Natural killer cell (primary cell): ENCODE measurements at regions not wholly inside any gene's neighbourhood (a gene's known extent, or its start where the extent isn't known, plus 50 kb on each side); places are given as distances from the start of the nearest gene placed in this dataset.
"Not testable (repeated sequence)": the region's sequence is repeated elsewhere in the genome, so short reads cannot be mapped to it uniquely, and the experiment has no call there.

ENCODE experiments used
- ATAC-seq, 3 donors: fragments of 150-1000 bp in 2 of 3; fragments of 200-7000 bp in 1 of 3; cut with Tn5 transposase; 1 replicate in 1 of 3; 2 replicates in 2 of 3; pipeline ENCODE4 v1.10.0; 2021; ENCODE audit warnings: mild to moderate bottlenecking in 2 of 3, moderate library complexity in 2 of 3
- DNase-seq, 2 donors: peaks; one replicate each; pipeline versions ENCODE4 v3.0.0 to v3.0.0-alpha.2; 2013 to 2021; ENCODE audit warnings: mixed read lengths in 1 of 2
- H3K27ac ChIP-seq: one replicate; pipeline ENCODE4 v1.5.1; 2013; ENCODE audit warnings: mild to moderate bottlenecking, low read length
- H3K27me3 ChIP-seq: one replicate; pipeline ENCODE4 v1.6.1; 2013; ENCODE audit warnings: low read length; ENCODE audit not compliant: control insufficient read depth, insufficient read depth
- H3K36me3 ChIP-seq: one replicate; pipeline ENCODE4 v1.6.1; 2013; ENCODE audit warnings: low read length; ENCODE audit not compliant: control insufficient read depth, insufficient read depth
- H3K4me1 ChIP-seq: one replicate; pipeline ENCODE4 v1.6.1; 2013; ENCODE audit warnings: low read length; ENCODE audit not compliant: control insufficient read depth, insufficient read depth
- H3K4me3 ChIP-seq: one replicate; pipeline ENCODE4 v1.5.1; 2013; ENCODE audit warnings: low read length
- H3K9me3 ChIP-seq: one replicate; pipeline ENCODE4 v1.6.1; 2013; ENCODE audit warnings: low read length; ENCODE audit not compliant: control insufficient read depth, insufficient read depth
- H3K27ac Mint-ChIP-seq, 2 donors: one replicate each; pipeline ENCODE4 v1.8.0; 2022; ENCODE audit warnings: mild to moderate bottlenecking in 2 of 2, mixed read lengths in 2 of 2, moderate library complexity in 1 of 2
- H3K27me3 Mint-ChIP-seq, 2 donors: one replicate each; pipeline ENCODE4 v1.8.0; 2022; ENCODE audit warnings: low read depth in 2 of 2, mixed read lengths in 2 of 2
- H3K36me3 Mint-ChIP-seq: one replicate; pipeline ENCODE4 v1.8.0; 2022; ENCODE audit warnings: mixed read lengths
- H3K4me1 Mint-ChIP-seq, 2 donors: one replicate each; pipeline ENCODE4 v1.8.0; 2022; ENCODE audit warnings: mixed read lengths in 2 of 2
- H3K4me3 Mint-ChIP-seq: one replicate; pipeline ENCODE4 v1.8.0; 2022; ENCODE audit warnings: mild to moderate bottlenecking, moderate library complexity, mixed read lengths
- H3K9me3 Mint-ChIP-seq, 2 donors: one replicate each; pipeline ENCODE4 v1.8.0; 2022; ENCODE audit warnings: mixed read lengths in 2 of 2
- CTCF ChIP-seq: fragments of 200-600 bp; IDR thresholded peaks from one replicate; pipeline ENCODE4 v1.8.0; 2022; ENCODE audit warnings: antibody characterized with exemption
- WGBS: methylation state at CpG from one replicate; pipeline ENCODE4 v1.1.7; 2013; ENCODE audit warnings: missing lambda C conversion rate; ENCODE audit not compliant: insufficient coverage; 5-methylcytosine and 5-hydroxymethylcytosine counted together
- intact Hi-C: fragments of 100-400 bp; cut with micrococcal nuclease; formaldehyde crosslinking; loops from one replicate; pipeline ENCODE4 v1.14.2; 2022

GRCh38 chr7:65265933-65266519 is 107.6 kb upstream of the ZNF92 start:
- no peak overlapping the region for H3K27ac Mint-ChIP-seq
- H3K36me3 ChIP-seq = no peaks in the 10 kb centered on the region
- no peaks in the 10 kb centered on the region for H3K9me3 Mint-ChIP-seq
- peaks cover 20 to 27% of the 10 kb centered on the region in 2 donors for H3K27me3 Mint-ChIP-seq
- TF ChIP-seq CTCF = no peak
- WGBS = 89% methylated on average over 7 of the region's 7 CpGs
- no peak overlapping the region for H3K4me3 ChIP-seq
- H3K27ac ChIP-seq = no peak overlapping the region
- peaks cover 0 to 11% of the 10 kb centered on the region in 2 donors for H3K4me1 Mint-ChIP-seq
- ATAC-seq = no peak
- peaks cover 17% of the 10 kb centered on the region for H3K27me3 ChIP-seq
- no peaks in the 10 kb centered on the region for H3K36me3 Mint-ChIP-seq
- no peak overlapping the region for H3K4me3 Mint-ChIP-seq
- intact Hi-C loops = no loop called here
- H3K9me3 ChIP-seq = no peaks in the 10 kb centered on the region
- peaks cover 11% of the 10 kb centered on the region for H3K4me1 ChIP-seq
- no peak for DNase-seq

GRCh38 chr7:65264258-65264657 is 109.4 kb upstream of the ZNF92 start:
- WGBS = 90% methylated on average over 5 of the region's 5 CpGs
- Histone ChIP-seq H3K36me3 (no peaks in the 10 kb centered on the region), H3K4me1 (peaks cover 3% of the 10 kb centered on the region), H3K9me3 (no peaks in the 10 kb centered on the region), H3K4me3 (no peak overlapping the region), H3K27me3 (peaks cover 5% of the 10 kb centered on the region), H3K27ac (no peak overlapping the region)
- H3K4me3 Mint-ChIP-seq = no peak overlapping the region
- no peaks in the 10 kb centered on the region for H3K9me3 Mint-ChIP-seq
- no peak for ATAC-seq
- peaks cover 0 to 5% of the 10 kb centered on the region in 2 donors for H3K4me1 Mint-ChIP-seq
- no peak for TF ChIP-seq CTCF
- no peak overlapping the region for H3K27ac Mint-ChIP-seq
- no peak for DNase-seq
- no peaks in the 10 kb centered on the region for H3K36me3 Mint-ChIP-seq
- peaks cover 10 to 14% of the 10 kb centered on the region in 2 donors for H3K27me3 Mint-ChIP-seq
- intact Hi-C loops = no loop called here

- ATAC-seq, H3K36me3 Mint-ChIP-seq, H3K4me1 Mint-ChIP-seq, H3K4me3 Mint-ChIP-seq, intact Hi-C loops, H3K36me3 ChIP-seq, H3K27me3 Mint-ChIP-seq, H3K9me3 ChIP-seq, H3K27ac Mint-ChIP-seq, H3K27me3 ChIP-seq, H3K27ac ChIP-seq, DNase-seq, H3K4me3 ChIP-seq, H3K4me1 ChIP-seq, H3K9me3 Mint-ChIP-seq: not testable (repeated sequence)
- WGBS = no CpG with 5 or more reads among the region's 6 CpGs
Measured at GRCh38 chr7:65260673-65261072, 113.0 kb upstream of the ZNF92 start.

GRCh38 chr7:65259864-65260525 is 113.7 kb upstream of the ZNF92 start:
- H3K36me3 ChIP-seq, H3K4me3 Mint-ChIP-seq, H3K27ac ChIP-seq, H3K9me3 Mint-ChIP-seq, H3K36me3 Mint-ChIP-seq, H3K27me3 Mint-ChIP-seq, H3K4me1 ChIP-seq, H3K4me3 ChIP-seq, H3K27me3 ChIP-seq, intact Hi-C loops, H3K4me1 Mint-ChIP-seq, H3K9me3 ChIP-seq, DNase-seq, H3K27ac Mint-ChIP-seq, ATAC-seq: not testable (repeated sequence)
- no CpG with 5 or more reads among the region's 10 CpGs for WGBS
